ENCODE measurements at regions not wholly inside any gene's neighbourhood (a gene's known extent, or its start where the extent isn't known, plus 50 kb on each side); places are given as distances from the start of the nearest gene placed in this dataset.

- DNase-seq (ENCODE audit: low spot score in 2 of 2), result no peak
- WGBS, 2 donors, result 58 to 68% methylated on average over 1 of the region's 1 CpG
- TF ChIP-seq POLR2A (IDR thresholded peaks at IDR 0.05), result no peak
- TF ChIP-seq, protein P1, sequence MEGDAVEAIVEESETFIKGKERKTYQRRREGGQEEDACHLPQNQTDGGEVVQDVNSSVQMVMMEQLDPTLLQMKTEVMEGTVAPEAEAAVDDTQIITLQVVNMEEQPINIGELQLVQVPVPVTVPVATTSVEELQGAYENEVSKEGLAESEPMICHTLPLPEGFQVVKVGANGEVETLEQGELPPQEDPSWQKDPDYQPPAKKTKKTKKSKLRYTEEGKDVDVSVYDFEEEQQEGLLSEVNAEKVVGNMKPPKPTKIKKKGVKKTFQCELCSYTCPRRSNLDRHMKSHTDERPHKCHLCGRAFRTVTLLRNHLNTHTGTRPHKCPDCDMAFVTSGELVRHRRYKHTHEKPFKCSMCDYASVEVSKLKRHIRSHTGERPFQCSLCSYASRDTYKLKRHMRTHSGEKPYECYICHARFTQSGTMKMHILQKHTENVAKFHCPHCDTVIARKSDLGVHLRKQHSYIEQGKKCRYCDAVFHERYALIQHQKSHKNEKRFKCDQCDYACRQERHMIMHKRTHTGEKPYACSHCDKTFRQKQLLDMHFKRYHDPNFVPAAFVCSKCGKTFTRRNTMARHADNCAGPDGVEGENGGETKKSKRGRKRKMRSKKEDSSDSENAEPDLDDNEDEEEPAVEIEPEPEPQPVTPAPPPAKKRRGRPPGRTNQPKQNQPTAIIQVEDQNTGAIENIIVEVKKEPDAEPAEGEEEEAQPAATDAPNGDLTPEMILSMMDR (IDR thresholded peaks at IDR 0.05), result no peak
- H3K4me3 ChIP-seq (ENCODE audit: low read depth, poor library complexity, severe bottlenecking), result no peak overlapping the region
- intact Hi-C loops (cut with DNase I; ENCODE audit: low total_unique reads), result no loop called here
Measured at GRCh38 chr18:30527917-30528316, 514.6 kb downstream of the DSC3 start.

DNA sequence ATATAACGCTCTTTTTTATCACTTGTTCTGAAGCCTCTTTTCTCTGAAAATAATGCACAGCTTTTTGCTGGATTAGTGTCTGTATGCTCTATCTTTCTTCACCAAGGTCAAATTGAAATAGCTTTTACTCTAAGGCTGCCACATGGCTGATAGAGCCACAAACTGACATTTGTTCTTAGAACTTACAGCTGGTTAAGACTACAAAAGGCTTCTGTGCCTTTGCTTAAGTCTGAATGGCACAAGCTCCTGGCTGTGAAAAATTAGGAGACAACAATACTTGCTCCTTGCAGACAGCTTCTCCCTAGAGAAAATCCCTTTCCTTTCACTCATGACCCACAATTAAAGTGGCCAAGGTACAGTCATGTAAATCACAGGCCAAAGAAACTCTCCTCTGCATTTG is 515.3 kb downstream of the DSC3 start:
- DNase-seq (ENCODE audit: low spot score in 2 of 2), result no peak

DNA sequence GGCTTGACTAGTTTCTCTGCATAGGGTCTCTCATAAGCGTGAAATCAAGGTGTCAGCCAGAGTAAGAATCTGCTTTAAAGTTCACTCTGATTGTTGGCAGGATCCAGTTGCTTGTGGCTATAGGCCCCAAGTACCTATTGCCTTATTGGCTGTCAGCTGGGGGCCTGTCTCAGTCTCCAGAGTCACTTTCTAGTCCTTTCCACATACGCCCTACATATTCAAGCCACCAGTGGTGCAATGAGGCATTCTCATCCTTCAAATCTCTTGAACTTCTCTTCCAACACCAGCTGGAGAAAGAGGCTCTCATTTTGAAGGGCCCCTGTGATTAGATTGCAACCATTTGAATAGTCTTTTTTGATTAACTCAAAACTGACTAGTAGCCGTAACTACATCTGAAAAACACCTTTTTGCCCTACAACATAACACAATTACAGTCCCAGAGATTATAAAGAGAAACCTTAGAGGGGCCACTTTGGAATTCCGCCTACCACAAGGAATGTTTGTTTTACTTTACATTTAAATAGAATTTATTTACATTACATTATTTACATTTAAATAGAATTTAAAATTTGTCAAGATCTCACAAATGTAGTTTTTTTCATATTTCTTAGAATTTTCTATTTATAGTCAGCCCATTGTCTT is 520.1 kb downstream of the DSC3 start:
- 82 to 89% methylated on average over 4 of the region's 4 CpGs for WGBS, 2 donors
- intact Hi-C loops (cut with DNase I; ENCODE audit: low total_unique reads), result no loop called here
- DNase-seq (ENCODE audit: low spot score in 2 of 2), result no peak
- TF ChIP-seq POLR2A (IDR thresholded peaks at IDR 0.05), result no peak
- TF ChIP-seq, protein P1 (IDR thresholded peaks at IDR 0.05), result no peak
- no peak overlapping the region for H3K4me3 ChIP-seq (ENCODE audit: low read depth, poor library complexity, severe bottlenecking)

More for the DNA sequence above, 515.3 kb downstream of the DSC3 start:
- TF ChIP-seq, protein P1 (IDR thresholded peaks at IDR 0.05), result no peak
- TF ChIP-seq POLR2A (IDR thresholded peaks at IDR 0.05), result no peak
- intact Hi-C loops (cut with DNase I; ENCODE audit: low total_unique reads), result no loop called here
- 91 to 97% methylated on average over 1 of the region's 1 CpG for WGBS, 2 donors
- H3K4me3 ChIP-seq (ENCODE audit: low read depth, poor library complexity, severe bottlenecking), result no peak overlapping the region

GRCh38 chr18:30514059-30514458 is 528.5 kb downstream of the DSC3 start:
- no peak overlapping the region for H3K4me3 ChIP-seq (ENCODE audit: low read depth, poor library complexity, severe bottlenecking)
- WGBS, 2 donors, result 0% methylated on average over 1 of the region's 2 CpGs; no CpG with 5 or more reads in 1 of the 2 donors
- intact Hi-C loops (cut with DNase I; ENCODE audit: low total_unique reads), result no loop called here
- DNase-seq (ENCODE audit: low spot score in 2 of 2), result no peak
- no peak for TF ChIP-seq POLR2A (IDR thresholded peaks at IDR 0.05)
- TF ChIP-seq, protein P1 (IDR thresholded peaks at IDR 0.05), result no peak

GRCh38 chr18:30512872-30513271 is 529.7 kb downstream of the DSC3 start:
- intact Hi-C loops (cut with DNase I; ENCODE audit: low total_unique reads), result no loop called here
- no peak for DNase-seq (ENCODE audit: low spot score in 2 of 2)
- no peak overlapping the region for H3K4me3 ChIP-seq (ENCODE audit: low read depth, poor library complexity, severe bottlenecking)
- TF ChIP-seq, protein P1 (IDR thresholded peaks at IDR 0.05), result no peak
- TF ChIP-seq POLR2A (IDR thresholded peaks at IDR 0.05), result no peak
- 57 to 59% methylated on average over 4 of the region's 4 CpGs for WGBS, 2 donors

DNA sequence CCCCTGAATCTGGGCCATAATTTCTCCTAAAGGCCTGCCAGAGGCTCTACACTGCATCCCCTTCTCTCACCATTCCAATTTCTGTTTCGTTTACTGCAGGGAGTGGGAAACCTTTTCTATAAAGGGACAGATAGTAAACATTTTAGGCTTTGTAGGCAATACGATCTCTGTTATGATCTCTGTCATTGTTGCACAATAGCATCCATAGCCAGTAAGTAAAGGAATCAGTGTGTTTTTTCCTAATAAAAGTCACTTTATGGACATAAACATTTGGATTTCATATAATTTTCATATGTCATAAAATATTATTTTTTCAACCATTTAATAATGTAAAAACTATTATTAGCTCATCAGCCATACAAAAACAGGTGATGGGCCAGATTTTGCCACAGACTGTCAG is 531.7 kb downstream of the DSC3 start:
- no peak for DNase-seq (ENCODE audit: low spot score in 2 of 2)
- no peak for TF ChIP-seq POLR2A (IDR thresholded peaks at IDR 0.05)
- TF ChIP-seq, protein P1 (IDR thresholded peaks at IDR 0.05), result no peak
- no peak overlapping the region for H3K4me3 ChIP-seq (ENCODE audit: low read depth, poor library complexity, severe bottlenecking)
- intact Hi-C loops (cut with DNase I; ENCODE audit: low total_unique reads), result no loop called here
- WGBS, 2 donors, result 78 to 83% methylated on average over 2 of the region's 2 CpGs

Data from lower leg skin (tissue), 4 donors.